ENCODE measurements at regions not wholly inside any gene's neighbourhood (a gene's known extent, or its start where the extent isn't known, plus 50 kb on each side); places are given as distances from the start of the nearest gene placed in this dataset.
"Not testable (repeated sequence)": the region's sequence is repeated elsewhere in the genome, so short reads cannot be mapped to it uniquely, and the experiment has no call there.

- ATAC-seq (replicated peaks) (no peak), DNase-seq (no peak)
- Mint-ChIP-seq H3K36me3 (no peaks in the 10 kb centered on the region), H3K9me3 (no peaks in the 10 kb centered on the region), H3K27ac (no peak overlapping the region), H3K27me3 (peaks cover 22 to 32% of the 10 kb centered on the region in 2 donors), H3K4me3 (no peak overlapping the region), H3K4me1 (no peaks in the 10 kb centered on the region)
Measured at GRCh38 chr1:94303005-94303404, 65.6 kb upstream of the ARHGAP29 start.

DNA sequence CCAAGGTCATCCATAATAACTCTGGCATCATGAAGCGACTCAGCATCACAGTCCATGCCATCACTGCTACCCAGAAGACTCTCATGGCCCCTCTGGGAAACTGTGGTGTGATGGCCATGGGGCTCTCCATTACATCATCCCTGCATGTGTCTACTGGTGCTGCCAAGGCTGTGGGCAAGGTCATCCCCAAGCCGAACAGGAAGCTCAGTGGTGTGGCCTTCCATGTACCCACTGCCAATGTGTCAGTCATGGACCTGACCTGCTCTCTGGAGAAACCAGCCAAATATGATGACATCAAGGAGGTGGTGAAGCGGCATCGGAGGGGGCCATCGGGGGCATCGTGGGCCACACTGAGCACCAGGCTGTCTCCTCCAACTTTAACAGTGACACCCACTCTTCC is 65.1 kb upstream of the ARHGAP29 start:
- DNase-seq (no peak), ATAC-seq (replicated peaks) (no peak)
- H3K27me3 Mint-ChIP-seq: peaks cover 22 to 35% of the 10 kb centered on the region in 2 donors
- no peaks in the 10 kb centered on the region for H3K36me3 Mint-ChIP-seq
- H3K4me3 Mint-ChIP-seq: no peak overlapping the region
- no peak overlapping the region for H3K27ac Mint-ChIP-seq
- no peaks in the 10 kb centered on the region for H3K9me3 Mint-ChIP-seq
- no peaks in the 10 kb centered on the region for H3K4me1 Mint-ChIP-seq

DNA sequence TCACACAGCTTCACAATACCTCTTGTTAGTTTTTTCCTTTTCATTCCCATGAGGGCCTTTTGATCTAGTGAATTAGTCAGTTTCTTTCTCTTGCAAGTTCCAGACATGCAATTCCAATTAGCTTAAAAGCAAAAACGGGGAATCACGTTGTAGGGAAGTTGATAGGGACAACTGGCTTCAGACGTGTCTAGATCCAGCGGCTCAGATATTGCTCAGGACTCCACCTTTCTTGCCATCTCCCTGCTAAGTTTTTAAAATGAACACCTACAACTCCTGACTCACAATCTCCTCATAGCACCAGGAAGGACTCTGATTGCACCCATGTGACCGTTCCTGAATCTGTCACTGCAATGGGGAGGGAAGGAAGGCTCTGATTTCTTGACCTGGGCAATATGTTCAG is 63.8 kb upstream of the ARHGAP29 start:
- Mint-ChIP-seq H3K4me3 (no peak overlapping the region), H3K4me1 (no peaks in the 10 kb centered on the region), H3K36me3 (no peaks in the 10 kb centered on the region), H3K27me3 (peaks cover 22 to 37% of the 10 kb centered on the region in 2 donors), H3K9me3 (no peaks in the 10 kb centered on the region), H3K27ac (no peak overlapping the region)
- ATAC-seq (replicated peaks) (no peak), DNase-seq (no peak)

- Mint-ChIP-seq H3K27me3 (peaks cover 22 to 37% of the 10 kb centered on the region in 2 donors), H3K9me3 (no peaks in the 10 kb centered on the region), H3K4me3 (no peak overlapping the region), H3K27ac (no peak overlapping the region), H3K4me1 (no peaks in the 10 kb centered on the region), H3K36me3 (no peaks in the 10 kb centered on the region)
- DNase-seq: no peak
- no peak for ATAC-seq (replicated peaks)
Measured at GRCh38 chr1:94300731-94301130, 63.3 kb upstream of the ARHGAP29 start.

GRCh38 chr1:94299627-94300553 is 62.5 kb upstream of the ARHGAP29 start:
- Mint-ChIP-seq H3K4me3 (no peak overlapping the region), H3K9me3 (no peaks in the 10 kb centered on the region), H3K27me3 (peaks cover 22 to 30% of the 10 kb centered on the region in 2 donors), H3K36me3 (no peaks in the 10 kb centered on the region), H3K27ac (no peak overlapping the region), H3K4me1 (no peaks in the 10 kb centered on the region)
- DNase-seq: no peak
- ATAC-seq (replicated peaks): no peak

GRCh38 chr1:94298861-94299260 is 61.5 kb upstream of the ARHGAP29 start:
- no peaks in the 10 kb centered on the region for H3K36me3 Mint-ChIP-seq
- DNase-seq (no peak), ATAC-seq (replicated peaks) (no peak)
- H3K4me3 Mint-ChIP-seq: no peak overlapping the region
- H3K9me3 Mint-ChIP-seq: no peaks in the 10 kb centered on the region
- peaks cover 22 to 30% of the 10 kb centered on the region in 2 donors for H3K27me3 Mint-ChIP-seq
- H3K27ac Mint-ChIP-seq: no peak overlapping the region
- no peaks in the 10 kb centered on the region for H3K4me1 Mint-ChIP-seq

GRCh38 chr1:94296018-94296417 is 58.6 kb upstream of the ARHGAP29 start:
- DNase-seq: no peak
- no peak overlapping the region for H3K4me3 Mint-ChIP-seq
- ATAC-seq (replicated peaks): no peak
- no peak overlapping the region for H3K27ac Mint-ChIP-seq
- no peaks in the 10 kb centered on the region for H3K36me3 Mint-ChIP-seq
- H3K9me3 Mint-ChIP-seq: no peaks in the 10 kb centered on the region
- no peaks in the 10 kb centered on the region for H3K4me1 Mint-ChIP-seq
- H3K27me3 Mint-ChIP-seq: peaks cover 20 to 28% of the 10 kb centered on the region in 2 donors

DNA sequence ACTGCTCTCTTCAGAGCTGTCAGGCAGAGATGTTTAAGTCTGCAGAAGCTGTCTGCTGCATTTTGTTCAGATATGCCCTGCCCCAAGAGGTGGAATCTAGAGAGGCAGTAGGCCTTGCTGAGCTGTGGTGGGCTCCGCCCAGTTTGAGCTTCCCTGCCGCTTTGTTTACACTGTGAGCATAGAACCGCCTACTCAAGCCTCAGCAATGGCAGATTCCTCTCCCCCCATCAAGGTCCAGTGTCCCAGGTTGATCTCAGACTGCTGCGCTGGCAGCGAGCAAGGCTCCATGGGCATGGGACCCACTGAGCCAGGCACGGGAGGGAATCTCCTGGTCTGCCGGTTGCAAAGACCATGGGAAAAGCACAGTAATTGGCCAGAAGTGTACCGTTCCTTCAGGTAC is 55.6 kb upstream of the ARHGAP29 start:
- H3K27ac Mint-ChIP-seq; H3K4me3 Mint-ChIP-seq; ATAC-seq (replicated peaks); H3K4me1 Mint-ChIP-seq; DNase-seq; H3K9me3 Mint-ChIP-seq; H3K36me3 Mint-ChIP-seq: not testable (repeated sequence)
- peaks cover 21 to 27% of the 10 kb centered on the region in 2 donors for H3K27me3 Mint-ChIP-seq

GRCh38 chr1:94289244-94289643 is 51.9 kb upstream of the ARHGAP29 start:
- H3K9me3 Mint-ChIP-seq; H3K4me1 Mint-ChIP-seq; H3K36me3 Mint-ChIP-seq; H3K4me3 Mint-ChIP-seq; DNase-seq; H3K27ac Mint-ChIP-seq; ATAC-seq (replicated peaks): not testable (repeated sequence)
- H3K27me3 Mint-ChIP-seq: peaks cover 25 to 28% of the 10 kb centered on the region in 2 donors
